SK-N-SH treated with all-trans-retinoic acid at 6 μM for 48 hours (cell line): ENCODE measurements at regions not wholly inside any gene's neighbourhood (a gene's known extent, or its start where the extent isn't known, plus 50 kb on each side); places are given as distances from the start of the nearest gene placed in this dataset.

Experiments
- ATAC-seq: fragments of 200-7000 bp; cut with Tn5 transposase; 3 replicates; pipeline ENCODE4 v1.9.1; 2020; ENCODE audit warnings: mild to moderate bottlenecking, moderate library complexity
- ARNTL ChIP-seq: fragments of 450-650 bp; formaldehyde crosslinking; IDR thresholded peaks from 2 replicates; pipeline ENCODE4 v1.5.0; 2020; ENCODE audit warnings: low read depth, mild to moderate bottlenecking, moderate library complexity, borderline replicate concordance
- BACH2 ChIP-seq: fragments of 250-450 bp; sonication (Bioruptor Pico); IDR thresholded peaks from 2 replicates; pipeline ENCODE4 v1.9.0; 2021; ENCODE audit warnings: mild to moderate bottlenecking, borderline replicate concordance
- CSDC2 ChIP-seq: fragments of 250-450 bp; sonication (Bioruptor Pico); IDR thresholded peaks from 2 replicates; pipeline ENCODE4 v1.5.0; 2020; ENCODE audit warnings: mild to moderate bottlenecking, moderate library complexity
- ESRRG ChIP-seq: fragments of 250-450 bp; sonication (Bioruptor Pico); IDR thresholded peaks from 2 replicates; pipeline ENCODE4 v1.6.1; 2021; ENCODE audit warnings: mild to moderate bottlenecking
- GLIS3 ChIP-seq: fragments of 250-450 bp; sonication (Bioruptor Pico); IDR thresholded peaks from 2 replicates; pipeline ENCODE4 v1.5.0; 2020; ENCODE audit warnings: mild to moderate bottlenecking, moderate library complexity
- ISL1 ChIP-seq: fragments of 250-450 bp; sonication (Bioruptor Pico); IDR thresholded peaks from 2 replicates; pipeline ENCODE4 v2.1.2; 2022; ENCODE audit warnings: mild to moderate bottlenecking, moderate library complexity
- RARB ChIP-seq: fragments of 250-450 bp; sonication (Bioruptor Pico); IDR thresholded peaks from 2 replicates; pipeline ENCODE4 v1.8.0; 2021; ENCODE audit warnings: mild to moderate bottlenecking, moderate library complexity
- SNAI2 ChIP-seq: fragments of 250-450 bp; sonication (Bioruptor Pico); IDR thresholded peaks from 2 replicates; pipeline ENCODE4 v1.5.0; 2020; ENCODE audit warnings: mild to moderate bottlenecking, moderate library complexity
- TCF4 ChIP-seq: fragments of 250-450 bp; sonication (Bioruptor Pico); IDR thresholded peaks from 2 replicates; pipeline ENCODE4 v1.8.0; 2021; ENCODE audit warnings: mild to moderate bottlenecking, moderate library complexity, borderline replicate concordance
- TOX ChIP-seq: fragments of 250-450 bp; sonication (Bioruptor Pico); IDR thresholded peaks from 2 replicates; pipeline ENCODE4 v1.8.0; 2021; ENCODE audit warnings: mild to moderate bottlenecking, moderate library complexity, borderline replicate concordance
- ZC3H10 ChIP-seq: fragments of 250-450 bp; sonication (Bioruptor Pico); IDR thresholded peaks from 2 replicates; pipeline ENCODE4 v1.5.1; 2021; ENCODE audit warnings: mild to moderate bottlenecking, moderate library complexity
- ZFP3 ChIP-seq: fragments of 250-450 bp; sonication (Bioruptor Pico); IDR thresholded peaks from 2 replicates; pipeline ENCODE4 v1.5.0; 2020; ENCODE audit warnings: mild to moderate bottlenecking, moderate library complexity
- ZFP30 ChIP-seq: fragments of 450-650 bp; formaldehyde crosslinking; IDR thresholded peaks from 2 replicates; pipeline ENCODE4 v1.5.0; 2022; ENCODE audit warnings: mild to moderate bottlenecking, moderate library complexity
- TF ChIP-seq, protein P1 (sequence below): fragments of 250-450 bp; sonication (Bioruptor Pico); IDR thresholded peaks from 2 replicates; pipeline ENCODE4 v1.8.0; 2020; ENCODE audit warnings: mild to moderate bottlenecking, moderate library complexity, borderline replicate concordance
- TF ChIP-seq, protein P2 (sequence below): fragments of 250-450 bp; sonication (Bioruptor Pico); IDR thresholded peaks from 2 replicates; pipeline ENCODE4 v1.5.1; 2020; ENCODE audit warnings: low read depth, mild to moderate bottlenecking, moderate library complexity
- TF ChIP-seq, protein P3 (sequence below): fragments of 250-450 bp; sonication (Bioruptor Pico); IDR thresholded peaks from 2 replicates; pipeline ENCODE4 v1.8.0; 2021; ENCODE audit warnings: low read depth, mild to moderate bottlenecking, moderate library complexity, borderline replicate concordance
- TF ChIP-seq, protein P4 (sequence below): fragments of 250-450 bp; sonication (Bioruptor Pico); IDR thresholded peaks from 2 replicates; pipeline ENCODE4 v1.5.0; 2020; ENCODE audit warnings: mild to moderate bottlenecking, moderate library complexity
- TF ChIP-seq, protein P5 (sequence below): fragments of 250-450 bp; sonication (Bioruptor Pico); IDR thresholded peaks from 2 replicates; pipeline ENCODE4 v1.5.1; 2021; ENCODE audit warnings: mild to moderate bottlenecking, moderate library complexity

DNA sequence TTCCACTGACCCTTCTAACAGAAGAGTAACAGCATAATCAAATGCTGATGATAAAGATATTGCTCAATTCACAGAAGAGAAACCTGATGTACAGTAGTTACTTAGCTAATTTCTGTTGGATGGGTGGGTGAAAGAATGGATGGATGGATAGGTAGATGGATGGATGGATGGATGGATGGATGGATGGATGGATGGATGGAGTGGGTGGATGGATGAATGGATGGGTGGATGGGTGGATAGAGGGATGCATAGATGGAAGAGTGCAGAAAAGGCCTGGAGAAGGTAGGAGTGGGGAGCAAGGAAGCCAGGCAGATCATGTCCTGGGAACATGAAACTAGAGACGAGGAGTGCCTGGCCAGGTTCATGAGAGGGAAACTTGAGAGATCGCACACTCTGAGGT lies 520.9 kb downstream of the BCL11B start (continued):
- TF ChIP-seq, protein P1, sequence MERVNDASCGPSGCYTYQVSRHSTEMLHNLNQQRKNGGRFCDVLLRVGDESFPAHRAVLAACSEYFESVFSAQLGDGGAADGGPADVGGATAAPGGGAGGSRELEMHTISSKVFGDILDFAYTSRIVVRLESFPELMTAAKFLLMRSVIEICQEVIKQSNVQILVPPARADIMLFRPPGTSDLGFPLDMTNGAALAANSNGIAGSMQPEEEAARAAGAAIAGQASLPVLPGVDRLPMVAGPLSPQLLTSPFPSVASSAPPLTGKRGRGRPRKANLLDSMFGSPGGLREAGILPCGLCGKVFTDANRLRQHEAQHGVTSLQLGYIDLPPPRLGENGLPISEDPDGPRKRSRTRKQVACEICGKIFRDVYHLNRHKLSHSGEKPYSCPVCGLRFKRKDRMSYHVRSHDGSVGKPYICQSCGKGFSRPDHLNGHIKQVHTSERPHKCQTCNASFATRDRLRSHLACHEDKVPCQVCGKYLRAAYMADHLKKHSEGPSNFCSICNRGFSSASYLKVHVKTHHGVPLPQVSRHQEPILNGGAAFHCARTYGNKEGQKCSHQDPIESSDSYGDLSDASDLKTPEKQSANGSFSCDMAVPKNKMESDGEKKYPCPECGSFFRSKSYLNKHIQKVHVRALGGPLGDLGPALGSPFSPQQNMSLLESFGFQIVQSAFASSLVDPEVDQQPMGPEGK (CRISPR knock-in tag): no peak
- TF ChIP-seq, protein P2, sequence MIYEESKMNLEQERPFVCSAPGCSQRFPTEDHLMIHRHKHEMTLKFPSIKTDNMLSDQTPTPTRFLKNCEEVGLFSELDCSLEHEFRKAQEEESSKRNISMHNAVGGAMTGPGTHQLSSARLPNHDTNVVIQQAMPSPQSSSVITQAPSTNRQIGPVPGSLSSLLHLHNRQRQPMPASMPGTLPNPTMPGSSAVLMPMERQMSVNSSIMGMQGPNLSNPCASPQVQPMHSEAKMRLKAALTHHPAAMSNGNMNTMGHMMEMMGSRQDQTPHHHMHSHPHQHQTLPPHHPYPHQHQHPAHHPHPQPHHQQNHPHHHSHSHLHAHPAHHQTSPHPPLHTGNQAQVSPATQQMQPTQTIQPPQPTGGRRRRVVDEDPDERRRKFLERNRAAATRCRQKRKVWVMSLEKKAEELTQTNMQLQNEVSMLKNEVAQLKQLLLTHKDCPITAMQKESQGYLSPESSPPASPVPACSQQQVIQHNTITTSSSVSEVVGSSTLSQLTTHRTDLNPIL (CRISPR knock-in tag): no peak
- no peak for TF ChIP-seq CSDC2 (CRISPR knock-in tag)
- TF ChIP-seq, protein P3, sequence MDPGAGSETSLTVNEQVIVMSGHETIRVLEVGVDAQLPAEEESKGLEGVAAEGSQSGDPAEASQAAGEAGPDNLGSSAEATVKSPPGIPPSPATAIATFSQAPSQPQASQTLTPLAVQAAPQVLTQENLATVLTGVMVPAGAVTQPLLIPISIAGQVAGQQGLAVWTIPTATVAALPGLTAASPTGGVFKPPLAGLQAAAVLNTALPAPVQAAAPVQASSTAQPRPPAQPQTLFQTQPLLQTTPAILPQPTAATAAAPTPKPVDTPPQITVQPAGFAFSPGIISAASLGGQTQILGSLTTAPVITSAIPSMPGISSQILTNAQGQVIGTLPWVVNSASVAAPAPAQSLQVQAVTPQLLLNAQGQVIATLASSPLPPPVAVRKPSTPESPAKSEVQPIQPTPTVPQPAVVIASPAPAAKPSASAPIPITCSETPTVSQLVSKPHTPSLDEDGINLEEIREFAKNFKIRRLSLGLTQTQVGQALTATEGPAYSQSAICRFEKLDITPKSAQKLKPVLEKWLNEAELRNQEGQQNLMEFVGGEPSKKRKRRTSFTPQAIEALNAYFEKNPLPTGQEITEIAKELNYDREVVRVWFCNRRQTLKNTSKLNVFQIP (CRISPR knock-in tag): no peak

DNA sequence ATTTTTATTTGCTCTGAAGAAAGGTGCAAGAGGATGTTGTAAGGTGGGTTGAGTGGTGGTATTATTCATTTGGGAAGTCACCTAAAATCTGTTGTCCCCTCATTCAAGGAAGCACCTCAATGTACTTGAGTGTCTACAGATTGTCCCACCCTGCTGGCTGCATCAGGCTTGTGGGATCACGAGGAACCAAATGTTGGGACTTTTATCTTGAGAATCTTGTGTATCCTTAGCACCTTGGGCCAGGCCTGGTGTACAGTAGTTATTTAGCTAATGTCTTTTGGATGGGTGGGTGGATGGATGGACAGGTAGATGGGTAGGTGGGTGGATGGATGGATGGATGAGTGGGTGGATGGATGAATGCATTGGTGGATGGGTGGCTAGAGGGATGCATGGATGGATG lies 519.3 kb downstream of the BCL11B start:
- no peak for ATAC-seq
- no peak for TF ChIP-seq ZC3H10 (CRISPR knock-in tag)
- TF ChIP-seq, protein P4, sequence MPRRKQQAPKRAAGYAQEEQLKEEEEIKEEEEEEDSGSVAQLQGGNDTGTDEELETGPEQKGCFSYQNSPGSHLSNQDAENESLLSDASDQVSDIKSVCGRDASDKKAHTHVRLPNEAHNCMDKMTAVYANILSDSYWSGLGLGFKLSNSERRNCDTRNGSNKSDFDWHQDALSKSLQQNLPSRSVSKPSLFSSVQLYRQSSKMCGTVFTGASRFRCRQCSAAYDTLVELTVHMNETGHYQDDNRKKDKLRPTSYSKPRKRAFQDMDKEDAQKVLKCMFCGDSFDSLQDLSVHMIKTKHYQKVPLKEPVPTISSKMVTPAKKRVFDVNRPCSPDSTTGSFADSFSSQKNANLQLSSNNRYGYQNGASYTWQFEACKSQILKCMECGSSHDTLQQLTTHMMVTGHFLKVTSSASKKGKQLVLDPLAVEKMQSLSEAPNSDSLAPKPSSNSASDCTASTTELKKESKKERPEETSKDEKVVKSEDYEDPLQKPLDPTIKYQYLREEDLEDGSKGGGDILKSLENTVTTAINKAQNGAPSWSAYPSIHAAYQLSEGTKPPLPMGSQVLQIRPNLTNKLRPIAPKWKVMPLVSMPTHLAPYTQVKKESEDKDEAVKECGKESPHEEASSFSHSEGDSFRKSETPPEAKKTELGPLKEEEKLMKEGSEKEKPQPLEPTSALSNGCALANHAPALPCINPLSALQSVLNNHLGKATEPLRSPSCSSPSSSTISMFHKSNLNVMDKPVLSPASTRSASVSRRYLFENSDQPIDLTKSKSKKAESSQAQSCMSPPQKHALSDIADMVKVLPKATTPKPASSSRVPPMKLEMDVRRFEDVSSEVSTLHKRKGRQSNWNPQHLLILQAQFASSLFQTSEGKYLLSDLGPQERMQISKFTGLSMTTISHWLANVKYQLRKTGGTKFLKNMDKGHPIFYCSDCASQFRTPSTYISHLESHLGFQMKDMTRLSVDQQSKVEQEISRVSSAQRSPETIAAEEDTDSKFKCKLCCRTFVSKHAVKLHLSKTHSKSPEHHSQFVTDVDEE (CRISPR knock-in tag): no peak

DNA sequence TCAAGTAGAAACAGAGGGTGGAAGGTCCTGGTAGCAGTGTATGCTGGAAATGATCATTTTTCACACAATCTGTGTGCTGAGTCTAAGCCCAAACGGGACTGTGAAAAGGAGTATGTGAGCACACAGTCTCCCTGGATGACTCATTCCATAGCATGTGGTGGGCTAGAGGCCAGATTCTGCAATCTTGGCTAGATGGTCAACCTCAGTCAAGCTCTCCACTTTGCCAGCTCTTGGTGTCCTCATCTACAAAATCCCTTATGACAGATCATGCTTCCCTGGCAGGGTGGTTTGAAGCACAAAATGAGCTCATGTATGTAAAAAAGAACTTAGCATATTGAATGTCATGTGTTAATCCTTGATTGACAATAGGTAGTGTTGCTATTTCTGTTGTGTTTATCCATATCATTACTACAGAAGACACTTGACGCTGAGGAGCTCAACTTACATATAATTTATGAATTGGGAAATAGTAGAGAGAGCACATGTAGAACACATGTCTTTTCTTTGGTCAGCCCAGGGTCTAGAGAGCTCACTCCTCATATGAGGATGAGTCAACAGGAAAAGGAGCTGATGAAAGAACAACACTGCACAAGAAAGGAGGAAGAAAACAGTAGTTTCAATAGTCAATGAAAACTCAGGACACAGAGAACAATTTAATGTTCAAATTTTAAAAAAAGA lies 517.5 kb downstream of the BCL11B start:
- no peak for ATAC-seq
- TF ChIP-seq ZFP30 (CRISPR knock-in tag): no peak
- TF ChIP-seq GLIS3 (CRISPR knock-in tag): no peak
- TF ChIP-seq ESRRG: no peak
- TF ChIP-seq, protein P5, sequence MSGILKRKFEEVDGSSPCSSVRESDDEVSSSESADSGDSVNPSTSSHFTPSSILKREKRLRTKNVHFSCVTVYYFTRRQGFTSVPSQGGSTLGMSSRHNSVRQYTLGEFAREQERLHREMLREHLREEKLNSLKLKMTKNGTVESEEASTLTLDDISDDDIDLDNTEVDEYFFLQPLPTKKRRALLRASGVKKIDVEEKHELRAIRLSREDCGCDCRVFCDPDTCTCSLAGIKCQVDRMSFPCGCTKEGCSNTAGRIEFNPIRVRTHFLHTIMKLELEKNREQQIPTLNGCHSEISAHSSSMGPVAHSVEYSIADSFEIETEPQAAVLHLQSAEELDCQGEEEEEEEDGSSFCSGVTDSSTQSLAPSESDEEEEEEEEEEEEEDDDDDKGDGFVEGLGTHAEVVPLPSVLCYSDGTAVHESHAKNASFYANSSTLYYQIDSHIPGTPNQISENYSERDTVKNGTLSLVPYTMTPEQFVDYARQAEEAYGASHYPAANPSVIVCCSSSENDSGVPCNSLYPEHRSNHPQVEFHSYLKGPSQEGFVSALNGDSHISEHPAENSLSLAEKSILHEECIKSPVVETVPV (CRISPR knock-in tag): no peak
- TF ChIP-seq RARB (CRISPR knock-in tag): no peak
- no peak for TF ChIP-seq TCF4 (CRISPR knock-in tag)
- TF ChIP-seq ARNTL (CRISPR knock-in tag): no peak
- no peak for TF ChIP-seq ZFP3 (CRISPR knock-in tag)
- no peak for TF ChIP-seq BACH2 (CRISPR knock-in tag)
- TF ChIP-seq TOX (CRISPR knock-in tag): no peak
- TF ChIP-seq ISL1 (CRISPR knock-in tag): no peak
- TF ChIP-seq CSDC2 (CRISPR knock-in tag): no peak
- TF ChIP-seq, protein P2 (CRISPR knock-in tag): no peak
- TF ChIP-seq, protein P3 (CRISPR knock-in tag): no peak
- TF ChIP-seq SNAI2 (CRISPR knock-in tag): no peak
- TF ChIP-seq, all 23 proteins: peak for 0
